ENCODE measurements at regions not wholly inside any gene's neighbourhood (a gene's known extent, or its start where the extent isn't known, plus 50 kb on each side); places are given as distances from the start of the nearest gene placed in this dataset.
A peak's percentile ranks its signal among the peaks of the same experiment; 100 is the strongest.

- no peak overlapping the region for H3K14ac ChIP-seq (replicated peaks; ENCODE audit: low read depth, low read length)
- in situ Hi-C loops (cut with MboI; ENCODE audit: low sequenced_read_pairs) (no loop called here), intact Hi-C loops (cut with micrococcal nuclease) (no loop called here), dilution Hi-C loops (cut with HindIII; ENCODE audit: low sequenced_read_pairs, unreplicated experiment) (no loop called here)
- H4K91ac ChIP-seq (ENCODE audit: insufficient read depth, low read depth, low read length): no peak overlapping the region
- no peak overlapping the region for H2BK5ac ChIP-seq (ENCODE audit: low read depth, low read length, poor library complexity, severe bottlenecking)
- BruUV-seq (replicated peaks): no TSS peak
- no peak overlapping the region for H3K27ac ChIP-seq (ENCODE audit: insufficient read depth, low read length)
- H3K9ac ChIP-seq (ENCODE audit: low read depth, low read length): no peak overlapping the region
- DNase-seq: no peak
- 0 out of 2 replicates have a peak overlapping the region, but pooled peaks have one; percentile 29 for H2AK5ac ChIP-seq (ENCODE audit: low read depth, low read length)
- H2BK120ac ChIP-seq (ENCODE audit: low read depth, low read length): no peak overlapping the region
- peak overlapping the region; percentile 55 for H2AFZ ChIP-seq (replicated peaks; ENCODE audit: low read length, poor library complexity)
- no peak overlapping the region for H3K4ac ChIP-seq (ENCODE audit: low read depth, low read length)
- no peak for TF ChIP-seq BHLHE40 (IDR thresholded peaks at IDR 0.05; ENCODE audit: low read depth, low read length)
- TF ChIP-seq RCOR1 (IDR thresholded peaks at IDR 0.05; ENCODE audit: insufficient replicate concordance, low read length): no peak
- no peak for TF ChIP-seq RAD21 (IDR thresholded peaks at IDR 0.05; ENCODE audit: low read length)
- no peak for TF ChIP-seq CHD1 (IDR thresholded peaks at IDR 0.05; ENCODE audit: low read depth, low read length)
- no peak for TF ChIP-seq POLR2A (IDR thresholded peaks at IDR 0.05; ENCODE audit: low read depth, low read length)
- TF ChIP-seq NFE2L2 (IDR thresholded peaks at IDR 0.05; ENCODE audit: low read depth, low read length): no peak
- TF ChIP-seq CEBPB (IDR thresholded peaks at IDR 0.05; ENCODE audit: low read depth, low read length): no peak
- TF ChIP-seq MXI1 (IDR thresholded peaks at IDR 0.05; ENCODE audit: borderline replicate concordance, low read depth, low read length): no peak
- no peak for TF ChIP-seq RFX5 (IDR thresholded peaks at IDR 0.05; ENCODE audit: low read depth, low read length)
- no peak for TF ChIP-seq SMC3 (IDR thresholded peaks at IDR 0.05; ENCODE audit: low read depth, low read length)
- no peak for TF ChIP-seq MAFK (IDR thresholded peaks at IDR 0.05; ENCODE audit: low read depth, low read length)
- TF ChIP-seq, protein P1, sequence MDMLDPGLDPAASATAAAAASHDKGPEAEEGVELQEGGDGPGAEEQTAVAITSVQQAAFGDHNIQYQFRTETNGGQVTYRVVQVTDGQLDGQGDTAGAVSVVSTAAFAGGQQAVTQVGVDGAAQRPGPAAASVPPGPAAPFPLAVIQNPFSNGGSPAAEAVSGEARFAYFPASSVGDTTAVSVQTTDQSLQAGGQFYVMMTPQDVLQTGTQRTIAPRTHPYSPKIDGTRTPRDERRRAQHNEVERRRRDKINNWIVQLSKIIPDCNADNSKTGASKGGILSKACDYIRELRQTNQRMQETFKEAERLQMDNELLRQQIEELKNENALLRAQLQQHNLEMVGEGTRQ (IDR thresholded peaks at IDR 0.05; ENCODE audit: low read depth, low read length): no peak
- TF ChIP-seq FOS (IDR thresholded peaks at IDR 0.05; ENCODE audit: low read depth, low read length): no peak
- TF ChIP-seq MAZ (IDR thresholded peaks at IDR 0.05; ENCODE audit: borderline replicate concordance, low read depth, low read length): no peak
- no peak for TF ChIP-seq CTCF (conservative IDR thresholded peaks at IDR 0.05; ENCODE audit: low read depth, low read length)
- TF ChIP-seq, protein P2, sequence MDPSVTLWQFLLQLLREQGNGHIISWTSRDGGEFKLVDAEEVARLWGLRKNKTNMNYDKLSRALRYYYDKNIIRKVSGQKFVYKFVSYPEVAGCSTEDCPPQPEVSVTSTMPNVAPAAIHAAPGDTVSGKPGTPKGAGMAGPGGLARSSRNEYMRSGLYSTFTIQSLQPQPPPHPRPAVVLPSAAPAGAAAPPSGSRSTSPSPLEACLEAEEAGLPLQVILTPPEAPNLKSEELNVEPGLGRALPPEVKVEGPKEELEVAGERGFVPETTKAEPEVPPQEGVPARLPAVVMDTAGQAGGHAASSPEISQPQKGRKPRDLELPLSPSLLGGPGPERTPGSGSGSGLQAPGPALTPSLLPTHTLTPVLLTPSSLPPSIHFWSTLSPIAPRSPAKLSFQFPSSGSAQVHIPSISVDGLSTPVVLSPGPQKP (IDR thresholded peaks at IDR 0.05; ENCODE audit: borderline replicate concordance, low read depth, low read length): no peak
- no peaks in the 10 kb centered on the region for H3K79me1 ChIP-seq (ENCODE audit: low read depth in 1 of 2, low read length in 2 of 2)
- H2AK9ac ChIP-seq (replicated peaks; ENCODE audit: low read depth, low read length, poor library complexity): no peak overlapping the region
- peaks cover 5% of the 10 kb centered on the region for H3K4me1 ChIP-seq (ENCODE audit: control insufficient read depth, insufficient read depth, low read length)
- no peaks in the 10 kb centered on the region for H3K9me3 ChIP-seq (ENCODE audit: control insufficient read depth, insufficient read depth, low read length)
- H2BK15ac ChIP-seq (ENCODE audit: low read depth, low read length): 0 out of 3 replicates have a peak overlapping the region, but pooled peaks have one; percentile 67
- no peaks in the 10 kb centered on the region for H4K20me1 ChIP-seq (ENCODE audit: insufficient read depth, low read length)
- WGBS, 2 experiments (ENCODE audit: extremely low coverage in 2 of 2, insufficient read length in 1 of 2): no CpG with 5 or more reads among the region's 3 CpGs
- H3K4me3 ChIP-seq (ENCODE audit: insufficient read depth, low read depth, low read length): no peak overlapping the region
- H3K56ac ChIP-seq (ENCODE audit: extremely low read depth, insufficient read depth, low read length): no peak overlapping the region
- peaks cover 5% of the 10 kb centered on the region for H3K9me1 ChIP-seq (ENCODE audit: insufficient read depth, low read length)
- ATAC-seq (ENCODE audit: low read depth): no peak
- CTCF ChIA-PET: no interaction called here
- H3K18ac ChIP-seq (ENCODE audit: low read depth, low read length): peak overlapping the region; percentile 20
- no peaks in the 10 kb centered on the region for H3K36me3 ChIP-seq (ENCODE audit: control insufficient read depth, insufficient read depth, low read length)
- H3K23ac ChIP-seq (ENCODE audit: low read depth, low read length): no peak overlapping the region
- H2BK20ac ChIP-seq (ENCODE audit: low read depth, low read length): peak overlapping the region; percentile 37; the same call in 1 of the 2 replicates
- 0 out of 4 replicates have a peak overlapping the region, but pooled peaks of 1 of the 2 experiments have one; percentile 12 for H4K8ac ChIP-seq (ENCODE audit: low read depth in 2 of 2, low read length in 2 of 2)
- POLR2A ChIA-PET (ENCODE audit: unreplicated experiment): no interaction called here
- 0 out of 2 replicates have a peak overlapping the region, but pooled peaks have one; percentile 31 for H4K5ac ChIP-seq (ENCODE audit: low read depth, low read length)
- no peak overlapping the region for H3K4me2 ChIP-seq (ENCODE audit: low read depth, low read length)
- H3K27me3 ChIP-seq (ENCODE audit: control insufficient read depth, insufficient read depth, low read length): no peaks in the 10 kb centered on the region
Measured at GRCh38 chr6:147639279-147639678, 130.8 kb downstream of the SAMD5 start.

Measured in IMR-90 (cell line).